GM12865 (cell line): ENCODE measurements at regions not wholly inside any gene's neighbourhood (a gene's known extent, or its start where the extent isn't known, plus 50 kb on each side); places are given as distances from the start of the nearest gene placed in this dataset.

Source experiments
- DNase-seq: peaks from one replicate; pipeline ENCODE4 v3.0.0; 2010; ENCODE audit warnings: low read depth
- H3K4me3 ChIP-seq: 2 replicates; pipeline ENCODE4 v1.5.1; 2011; ENCODE audit warnings: mild to moderate bottlenecking, low read depth, low read length, control low read depth
- CTCF ChIP-seq: IDR thresholded peaks from 2 replicates; pipeline ENCODE4 v1.5.1; 2011; ENCODE audit warnings: low read length, control low read depth, low read depth, inconsistent platforms; ENCODE audit not compliant: insufficient read depth; ENCODE audit errors: missing control alignments

DNA sequence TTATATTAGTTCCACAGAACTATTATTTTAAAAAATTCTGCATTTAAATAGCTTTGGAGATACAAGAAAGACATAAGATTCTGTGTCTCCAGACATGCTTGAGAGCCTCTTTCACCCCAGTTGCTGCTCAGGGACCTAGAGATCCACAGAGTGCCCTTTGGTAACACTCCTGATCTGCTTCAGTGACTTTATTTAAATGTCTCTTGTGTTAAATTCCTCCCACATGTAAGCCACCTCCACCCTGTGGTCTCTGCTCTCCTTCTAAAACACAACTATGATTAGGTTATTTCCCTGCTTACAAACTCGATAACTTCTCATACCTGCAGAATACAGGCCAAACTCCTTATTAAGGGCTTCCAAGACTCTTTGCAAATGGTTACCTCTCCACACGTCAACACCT, 141.0 kb downstream of the RFC3 start:
- H3K4me3 ChIP-seq = no peak overlapping the region

GRCh38 chr13:33963134-33963533, 145.2 kb downstream of the RFC3 start:
- DNase-seq = no peak
- no peak overlapping the region for H3K4me3 ChIP-seq
- TF ChIP-seq CTCF = no peak

More for the DNA sequence above, 141.0 kb downstream of the RFC3 start:
- peak; percentile 2 for DNase-seq
- TF ChIP-seq CTCF = no peak

DNA sequence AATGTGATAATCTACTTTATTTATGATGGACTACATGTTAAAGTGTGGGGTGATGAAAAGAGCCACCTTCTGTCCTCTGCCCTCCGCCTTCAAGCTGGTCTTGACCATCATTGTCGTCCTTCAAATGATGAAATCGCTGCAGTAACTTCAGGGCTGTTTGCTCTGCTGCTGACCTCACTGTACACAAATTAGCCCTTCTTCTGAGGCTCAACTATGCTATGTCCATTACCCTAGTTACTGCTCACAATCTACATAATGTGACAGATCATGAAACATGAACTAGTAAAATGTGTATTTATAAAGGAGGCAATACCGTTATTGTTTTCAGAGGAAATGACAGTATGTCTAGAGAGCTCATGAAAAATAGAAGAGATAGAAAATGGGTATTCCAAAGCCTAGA, 145.9 kb downstream of the RFC3 start:
- DNase-seq = no peak
- no peak for TF ChIP-seq CTCF
- H3K4me3 ChIP-seq = no peak overlapping the region

GRCh38 chr13:33968520-33969507, 150.9 kb downstream of the RFC3 start:
- DNase-seq = no peak
- no peak for TF ChIP-seq CTCF
- H3K4me3 ChIP-seq = no peak overlapping the region

- no peak for DNase-seq
- TF ChIP-seq CTCF = no peak
- no peak overlapping the region for H3K4me3 ChIP-seq
Observed at GRCh38 chr13:33970746-33971561, 153.0 kb downstream of the RFC3 start.

- no peak overlapping the region for H3K4me3 ChIP-seq
- TF ChIP-seq CTCF = no peak
- no peak for DNase-seq
Observed at GRCh38 chr13:33971562-33971819, 153.5 kb downstream of the RFC3 start.
